22Rv1 (cell line): ENCODE measurements at regions not wholly inside any gene's neighbourhood (a gene's known extent, or its start where the extent isn't known, plus 50 kb on each side); places are given as distances from the start of the nearest gene placed in this dataset.

ENCODE experiments used
- ZFX ChIP-seq: fragments of 450-650 bp; IDR thresholded peaks from 2 replicates; pipeline ENCODE4 v1.6.1; 2017; ENCODE audit warnings: antibody characterized with exemption, borderline replicate concordance
- TF ChIP-seq, protein P1 (sequence below): fragments of 450-650 bp; IDR thresholded peaks from 2 replicates; pipeline ENCODE4 v1.5.1; 2017; ENCODE audit warnings: mild to moderate bottlenecking

DNA sequence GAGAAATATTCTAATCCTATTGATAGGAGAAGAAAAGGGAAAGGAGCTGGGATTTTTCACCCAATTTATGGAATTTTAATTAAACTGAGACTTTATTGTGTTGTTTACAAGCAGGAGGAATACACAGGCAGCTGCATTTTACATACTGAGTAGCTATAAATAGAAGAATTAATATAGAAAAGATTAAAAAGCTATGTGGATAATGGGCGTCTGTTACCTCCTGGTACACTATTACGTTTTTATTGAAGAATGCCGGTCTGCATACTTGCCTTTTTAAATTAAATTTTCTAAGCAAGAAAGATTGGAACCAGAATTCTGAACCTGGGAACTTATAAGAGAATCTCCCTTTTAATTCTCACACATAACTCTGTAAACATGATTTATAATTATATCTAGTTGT lies 52.1 kb upstream of the CACHD1 start:
- TF ChIP-seq, protein P1, sequence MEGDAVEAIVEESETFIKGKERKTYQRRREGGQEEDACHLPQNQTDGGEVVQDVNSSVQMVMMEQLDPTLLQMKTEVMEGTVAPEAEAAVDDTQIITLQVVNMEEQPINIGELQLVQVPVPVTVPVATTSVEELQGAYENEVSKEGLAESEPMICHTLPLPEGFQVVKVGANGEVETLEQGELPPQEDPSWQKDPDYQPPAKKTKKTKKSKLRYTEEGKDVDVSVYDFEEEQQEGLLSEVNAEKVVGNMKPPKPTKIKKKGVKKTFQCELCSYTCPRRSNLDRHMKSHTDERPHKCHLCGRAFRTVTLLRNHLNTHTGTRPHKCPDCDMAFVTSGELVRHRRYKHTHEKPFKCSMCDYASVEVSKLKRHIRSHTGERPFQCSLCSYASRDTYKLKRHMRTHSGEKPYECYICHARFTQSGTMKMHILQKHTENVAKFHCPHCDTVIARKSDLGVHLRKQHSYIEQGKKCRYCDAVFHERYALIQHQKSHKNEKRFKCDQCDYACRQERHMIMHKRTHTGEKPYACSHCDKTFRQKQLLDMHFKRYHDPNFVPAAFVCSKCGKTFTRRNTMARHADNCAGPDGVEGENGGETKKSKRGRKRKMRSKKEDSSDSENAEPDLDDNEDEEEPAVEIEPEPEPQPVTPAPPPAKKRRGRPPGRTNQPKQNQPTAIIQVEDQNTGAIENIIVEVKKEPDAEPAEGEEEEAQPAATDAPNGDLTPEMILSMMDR = no peak
- no peak for TF ChIP-seq ZFX
